ENCODE measurements at regions not wholly inside any gene's neighbourhood (a gene's known extent, or its start where the extent isn't known, plus 50 kb on each side); places are given as distances from the start of the nearest gene placed in this dataset.

GRCh38 chr5:74105126-74105780 lies 479.3 kb downstream of the ARHGEF28 start:
- H3K27ac ChIP-seq (ENCODE audit: extremely low read depth, low read depth, low read length) = no peak overlapping the region
- TF ChIP-seq RBAK (tag by site-specific recombination; IDR thresholded peaks at IDR 0.05) (no peak), ZNF311 (tag by site-specific recombination; IDR thresholded peaks at IDR 0.05; ENCODE audit: borderline replicate concordance) (no peak), REST (tag by site-specific recombination; IDR thresholded peaks at IDR 0.05) (no peak), ZNF174 (tag by site-specific recombination; IDR thresholded peaks at IDR 0.05) (no peak)
- no peaks in the 10 kb centered on the region for H3K4me1 ChIP-seq (ENCODE audit: control insufficient read depth, insufficient read depth, low read length)
- no peaks in the 10 kb centered on the region for H3K9me3 ChIP-seq (ENCODE audit: control insufficient read depth, insufficient read depth, low read depth, low read length)
- POLR2A ChIA-PET = no interaction called here
- no peak overlapping the region for H3K4me3 ChIP-seq (ENCODE audit: low read depth, low read length)
- H3K36me3 ChIP-seq (ENCODE audit: control insufficient read depth in 2 of 2, insufficient read depth in 1 of 2, low read length in 2 of 2) = no peaks in the 10 kb centered on the region
- CTCF ChIA-PET = no interaction called here

GRCh38 chr5:74103131-74104023 lies 477.4 kb downstream of the ARHGEF28 start:
- Histone ChIP-seq H3K9me3 (ENCODE audit: control insufficient read depth, insufficient read depth, low read depth, low read length) (no peaks in the 10 kb centered on the region), H3K4me3 (ENCODE audit: low read depth, low read length) (no peak overlapping the region), H3K4me1 (ENCODE audit: control insufficient read depth, insufficient read depth, low read length) (no peaks in the 10 kb centered on the region), H3K36me3 (ENCODE audit: control insufficient read depth in 2 of 2, insufficient read depth in 1 of 2, low read length in 2 of 2) (no peaks in the 10 kb centered on the region), H3K27ac (ENCODE audit: extremely low read depth, low read depth, low read length) (no peak overlapping the region)
- POLR2A ChIA-PET = no interaction called here
- CTCF ChIA-PET = no interaction called here
- no peak for TF ChIP-seq ZNF555 (tag by site-specific recombination; conservative IDR thresholded peaks at IDR 0.05)
- TF ChIP-seq ZNF692 (tag by site-specific recombination; IDR thresholded peaks at IDR 0.05) = no peak
- TF ChIP-seq ZNF132 (tag by site-specific recombination; IDR thresholded peaks at IDR 0.05; ENCODE audit: borderline replicate concordance) = no peak
- no peak for TF ChIP-seq ZNF670 (tag by site-specific recombination; IDR thresholded peaks at IDR 0.05; ENCODE audit: low read depth)

- POLR2A ChIA-PET = no interaction called here
- Histone ChIP-seq H3K36me3 (ENCODE audit: control insufficient read depth in 2 of 2, insufficient read depth in 1 of 2, low read length in 2 of 2) (no peaks in the 10 kb centered on the region), H3K27ac (ENCODE audit: extremely low read depth, low read depth, low read length) (no peak overlapping the region), H3K4me1 (ENCODE audit: control insufficient read depth, insufficient read depth, low read length) (no peaks in the 10 kb centered on the region), H3K4me3 (ENCODE audit: low read depth, low read length) (no peak overlapping the region), H3K9me3 (ENCODE audit: control insufficient read depth, insufficient read depth, low read depth, low read length) (no peaks in the 10 kb centered on the region)
- no peak for TF ChIP-seq ZNF768 (tag by site-specific recombination; IDR thresholded peaks at IDR 0.05)
- no peak for TF ChIP-seq WT1 (tag by site-specific recombination; IDR thresholded peaks at IDR 0.05)
- CTCF ChIA-PET = interaction anchor here (0.7 to 1.0 kb wide), 2 partner anchors 64 to 113 kb away, joined by 3 to 4 read pairs; no protein-coding TSS in a partner anchor
These were observed 474.3 kb downstream of the ARHGEF28 start for GRCh38 chr5:74100268-74100665.

All from HEK293 (cell line).